Left renal cortex interstitium (tissue), 4 donors: ENCODE measurements at regions not wholly inside any gene's neighbourhood (a gene's known extent, or its start where the extent isn't known, plus 50 kb on each side); places are given as distances from the start of the nearest gene placed in this dataset.

ENCODE experiments used
- DNase-seq, 4 donors: peaks; one replicate each; pipeline ENCODE4 v3.0.0-alpha.2; 2013; ENCODE audit warnings: low read depth in 4 of 4, low spot score in 2 of 4, missing footprints in 1 of 4

GRCh38 chr6:119591235-119591634 lies 241.7 kb upstream of the MAN1A1 start:
- DNase-seq = no peak

GRCh38 chr6:119590066-119590465 lies 240.5 kb upstream of the MAN1A1 start:
- no peak for DNase-seq

- no peak for DNase-seq
Observed at GRCh38 chr6:119587537-119587936, 238.0 kb upstream of the MAN1A1 start.

- no peak for DNase-seq
Observed at GRCh38 chr6:119586250-119586882, 236.8 kb upstream of the MAN1A1 start.

GRCh38 chr6:119584088-119584487 lies 234.5 kb upstream of the MAN1A1 start:
- DNase-seq = no peak

- DNase-seq = no peak
Observed at GRCh38 chr6:119581220-119581619, 231.7 kb upstream of the MAN1A1 start.

GRCh38 chr6:119575721-119576120 lies 226.2 kb upstream of the MAN1A1 start:
- DNase-seq = no peak

DNA sequence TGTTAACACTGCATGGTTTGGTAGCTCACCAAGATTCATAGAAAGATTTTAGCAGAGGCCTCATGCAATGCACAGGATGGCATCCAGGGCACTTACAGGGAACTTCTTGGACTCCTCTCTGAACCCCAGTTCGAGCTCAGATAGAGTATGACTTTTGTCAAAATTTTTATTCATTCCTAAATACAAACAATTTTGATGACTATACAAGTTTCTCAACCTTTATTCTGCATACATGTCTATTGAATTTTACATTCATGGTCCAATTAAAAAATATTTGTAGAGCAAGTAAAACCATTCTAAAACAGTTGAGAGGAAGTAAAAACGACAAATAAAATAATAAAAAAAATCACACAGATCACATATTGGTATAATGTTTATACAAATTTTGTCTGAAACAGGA lies 219.0 kb upstream of the MAN1A1 start:
- DNase-seq = no peak

DNA sequence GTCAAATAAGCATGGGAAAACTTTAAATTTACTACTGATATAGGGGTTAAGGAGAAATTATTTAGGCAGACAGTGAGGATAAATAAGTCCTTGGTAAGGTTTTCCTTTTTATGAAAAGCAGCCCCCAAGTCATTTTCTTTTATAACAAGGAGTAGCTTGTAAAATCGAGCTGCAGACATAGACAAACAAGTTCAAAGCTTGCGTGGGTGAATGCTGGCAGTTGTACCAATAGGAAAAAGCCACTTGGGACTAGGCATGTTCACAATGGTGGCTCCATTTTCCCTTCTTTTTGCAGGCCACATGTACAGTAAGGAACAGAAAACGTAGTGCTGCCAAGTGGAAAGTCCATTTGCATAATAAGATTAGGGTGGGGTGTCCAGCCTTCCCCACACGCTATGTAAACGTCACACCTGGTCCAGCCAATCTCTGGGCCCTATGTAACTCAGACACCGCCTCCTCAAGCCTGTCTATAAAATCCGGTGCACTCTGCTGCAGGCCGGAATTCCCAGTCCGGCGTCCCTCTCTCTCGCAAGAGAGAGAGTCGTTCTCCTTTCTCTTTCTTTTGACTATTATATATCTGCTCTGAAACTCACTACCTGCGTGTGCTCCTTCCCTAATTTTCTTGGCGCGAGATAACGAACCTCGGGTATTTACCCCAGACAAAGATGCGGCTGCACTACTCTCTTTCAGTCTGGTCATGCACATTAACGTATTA lies 217.1 kb upstream of the MAN1A1 start:
- DNase-seq = no peak

GRCh38 chr6:119565893-119566292 lies 216.3 kb upstream of the MAN1A1 start:
- no peak for DNase-seq

DNA sequence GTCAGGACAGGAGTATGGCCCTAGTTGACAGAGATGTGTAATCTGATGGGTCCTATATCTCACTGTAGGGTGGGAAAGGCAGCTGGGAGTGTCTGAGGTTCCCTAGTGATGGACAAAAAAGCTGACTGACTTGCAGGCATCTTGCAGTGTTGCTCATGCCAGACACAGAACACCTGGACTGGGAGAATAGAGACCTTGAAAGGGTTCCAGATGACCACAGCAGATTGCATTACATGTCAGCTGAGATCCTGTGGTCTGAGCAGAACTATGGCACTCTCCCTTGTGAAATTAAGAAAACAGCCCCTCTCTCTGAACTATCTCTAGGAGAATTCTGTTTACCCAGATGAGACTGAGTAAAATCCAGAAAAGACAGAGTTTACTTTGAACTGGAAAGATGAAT lies 212.6 kb upstream of the MAN1A1 start:
- no peak for DNase-seq

DNA sequence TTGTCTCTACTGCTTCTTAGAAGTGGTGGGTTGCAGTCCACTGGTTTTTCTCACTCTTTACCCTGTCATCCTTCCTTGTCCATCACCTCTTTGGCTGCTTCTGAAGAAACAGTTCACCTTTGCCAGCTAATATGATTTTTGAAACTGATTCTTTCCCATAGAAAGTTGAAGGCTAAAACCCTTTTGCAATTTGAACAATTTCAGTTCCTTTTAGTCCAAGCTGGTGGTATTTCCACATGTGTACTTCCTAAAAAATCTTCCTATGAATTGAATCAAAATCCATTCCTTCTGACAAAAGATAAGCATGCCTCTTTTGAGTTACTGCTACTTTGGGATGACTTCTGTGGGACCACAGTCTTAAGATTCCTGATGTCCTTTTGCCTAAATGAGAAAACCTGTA lies 210.0 kb upstream of the MAN1A1 start:
- no peak for DNase-seq

DNA sequence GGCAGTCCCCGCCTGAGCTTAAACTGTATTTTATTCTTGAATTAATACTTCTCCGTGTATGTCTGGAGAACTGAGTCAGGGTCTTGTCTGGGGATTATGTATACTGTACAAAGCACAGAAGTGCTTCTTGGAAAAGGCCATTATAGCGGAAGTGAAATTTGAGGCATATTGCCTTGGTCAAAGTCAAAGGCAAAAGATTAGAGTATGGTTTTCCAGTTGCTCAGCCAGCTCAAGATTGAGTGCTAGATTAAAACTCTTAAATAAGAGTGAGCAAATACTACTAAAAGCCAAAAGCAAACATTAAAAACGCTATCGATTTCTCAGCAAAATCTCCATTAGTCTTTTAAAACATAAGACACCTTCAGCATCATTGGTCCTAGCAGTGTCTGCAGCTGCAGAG lies 207.7 kb upstream of the MAN1A1 start:
- DNase-seq = no peak

DNA sequence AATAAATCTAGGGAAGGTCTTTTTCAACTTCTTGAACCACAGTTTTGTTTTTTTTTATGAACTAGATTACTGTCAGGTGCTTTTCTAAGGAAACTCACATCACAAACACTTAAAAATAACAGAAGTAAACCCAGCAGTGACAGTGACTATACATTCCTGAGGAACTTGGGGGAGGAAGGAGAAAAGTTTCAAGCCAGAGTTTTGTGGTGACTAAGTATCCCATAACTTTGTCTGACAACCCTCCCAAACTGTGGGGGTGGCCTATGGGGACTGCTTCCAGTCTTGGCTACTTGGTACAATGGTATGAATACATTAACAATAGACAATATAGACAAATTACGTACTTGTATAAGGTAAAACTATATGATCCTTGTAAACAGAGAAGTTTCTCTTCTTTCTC lies 202.5 kb upstream of the MAN1A1 start:
- DNase-seq = no peak

DNA sequence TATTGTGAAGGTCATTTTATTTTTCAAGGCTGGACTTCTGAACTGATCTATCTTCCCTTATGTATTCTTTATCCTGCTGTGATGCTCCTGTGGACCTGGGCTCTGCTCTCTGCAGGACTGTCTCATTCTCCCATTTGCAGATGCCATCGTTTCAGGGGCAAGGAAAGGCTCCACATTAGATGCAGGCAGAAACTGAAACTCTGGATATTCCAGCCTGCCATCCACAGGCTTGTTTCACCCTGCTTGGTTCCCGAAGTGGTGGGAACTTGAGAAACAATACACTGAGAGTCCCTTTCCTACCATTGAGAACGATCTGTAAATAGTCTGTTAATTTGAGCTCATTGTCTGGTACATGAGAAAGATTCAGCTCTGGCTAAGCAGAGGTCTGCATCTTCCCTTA lies 197.5 kb upstream of the MAN1A1 start:
- DNase-seq = no peak

- no peak for DNase-seq
Observed at GRCh38 chr6:119545245-119545644, 195.7 kb upstream of the MAN1A1 start.

DNA sequence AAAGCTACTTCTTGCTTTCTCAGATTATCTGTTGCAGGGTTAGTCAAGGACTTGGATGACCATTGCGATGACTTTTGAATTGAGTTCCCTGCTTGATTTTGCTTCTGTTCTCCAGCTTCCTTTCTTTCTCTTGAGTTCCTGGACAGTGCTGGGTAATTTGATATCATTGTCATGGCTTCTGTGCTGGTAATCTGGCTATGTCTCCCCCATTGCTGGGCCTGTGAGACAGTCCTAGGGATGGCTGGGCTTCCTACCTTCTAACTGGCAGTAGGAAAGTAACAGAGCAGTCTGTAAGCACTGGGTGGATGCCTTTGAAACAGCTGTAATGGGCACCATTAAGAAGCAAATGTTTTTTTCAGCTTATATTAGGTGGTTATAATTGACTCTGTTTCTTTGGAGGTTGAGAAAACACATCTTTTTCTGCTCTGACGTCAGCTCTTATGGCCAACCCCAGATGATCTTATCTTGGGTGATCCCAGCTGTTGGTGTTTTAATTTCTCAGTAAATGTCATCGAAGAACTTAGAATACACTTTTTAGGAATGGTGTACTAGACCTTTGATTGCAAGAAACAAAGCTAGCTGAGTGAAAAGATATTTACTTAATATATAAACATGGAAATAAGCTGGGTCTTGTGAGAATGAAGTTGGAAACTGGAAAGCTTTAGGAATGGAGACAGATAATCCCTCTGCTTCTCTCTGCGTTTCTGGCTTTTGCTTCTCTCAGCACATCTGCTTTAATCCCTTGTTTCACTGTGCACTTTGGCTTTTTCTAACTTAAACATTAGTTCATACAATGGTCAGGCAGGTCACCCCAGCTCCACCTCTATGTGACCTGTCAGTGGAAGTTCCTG lies 195.0 kb upstream of the MAN1A1 start:
- DNase-seq = no peak

GRCh38 chr6:119543332-119543731 lies 193.8 kb upstream of the MAN1A1 start:
- no peak for DNase-seq

DNA sequence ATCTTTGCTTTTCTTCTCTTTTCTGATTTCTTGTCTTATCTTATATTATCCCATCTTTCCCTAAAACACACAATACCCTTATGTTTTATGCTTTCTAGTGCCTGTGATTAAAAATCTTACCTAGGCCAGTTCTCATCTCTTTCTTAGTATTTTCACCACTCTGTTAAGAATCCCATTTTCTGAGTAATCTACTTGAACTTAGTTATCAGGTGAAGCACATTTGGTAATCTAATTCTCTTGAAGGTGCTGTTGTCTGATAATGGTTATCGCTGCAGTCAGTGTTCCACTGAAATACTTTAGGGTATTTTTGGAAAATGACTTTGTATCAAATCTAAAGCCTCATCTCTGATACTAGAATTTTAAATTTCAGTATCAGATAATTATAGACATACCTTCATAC lies 192.5 kb upstream of the MAN1A1 start:
- DNase-seq = no peak

DNA sequence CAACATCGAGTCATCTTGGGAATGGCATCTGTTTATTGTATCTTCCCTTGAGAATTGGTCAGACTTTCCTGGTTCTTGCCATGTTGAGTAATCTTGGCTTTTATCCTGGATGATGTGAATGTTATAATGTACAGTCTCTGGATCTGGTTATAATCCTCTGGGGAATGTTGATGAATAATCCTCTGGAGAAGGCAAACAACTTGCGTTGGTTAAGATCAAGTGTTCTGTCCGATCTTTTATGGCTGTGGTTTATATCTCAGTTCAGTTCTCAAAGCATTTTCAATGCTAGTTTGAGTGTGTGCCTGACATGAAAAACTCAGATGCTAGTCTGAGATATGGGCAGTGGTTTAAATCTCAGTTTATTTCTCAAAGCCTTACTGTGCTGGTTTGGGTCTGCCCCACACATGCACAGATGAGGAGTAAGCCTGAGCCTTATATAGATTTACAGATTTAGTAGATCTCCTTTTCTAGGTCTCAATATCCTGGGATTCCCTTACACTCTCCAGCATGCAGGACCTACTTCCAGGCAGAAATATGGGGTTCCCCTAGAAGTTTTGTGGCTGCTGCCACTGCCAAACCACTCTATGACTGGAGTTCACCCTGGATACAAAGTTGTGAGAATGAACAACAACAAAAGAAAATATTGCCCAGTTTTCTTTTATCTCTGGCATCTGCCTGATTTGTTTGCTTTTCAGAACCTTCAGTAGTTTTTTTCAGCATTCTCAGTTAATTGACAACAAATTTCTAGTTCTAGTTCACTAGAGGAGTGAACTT lies 191.8 kb upstream of the MAN1A1 start:
- no peak for DNase-seq

GRCh38 chr6:119540417-119540816 lies 190.9 kb upstream of the MAN1A1 start:
- no peak for DNase-seq
